ENCODE measurements at regions not wholly inside any gene's neighbourhood (a gene's known extent, or its start where the extent isn't known, plus 50 kb on each side); places are given as distances from the start of the nearest gene placed in this dataset.

- H3K36me3 Mint-ChIP-seq (ENCODE audit: low read depth): no peaks in the 10 kb centered on the region
- H3K27me3 Mint-ChIP-seq (ENCODE audit: low read depth, poor library complexity): peaks cover 34% of the 10 kb centered on the region
- no peak overlapping the region for H3K27ac Mint-ChIP-seq
- peaks cover 21% of the 10 kb centered on the region for H3K4me1 Mint-ChIP-seq
- DNase-seq: no peak
- TF ChIP-seq, protein P1, sequence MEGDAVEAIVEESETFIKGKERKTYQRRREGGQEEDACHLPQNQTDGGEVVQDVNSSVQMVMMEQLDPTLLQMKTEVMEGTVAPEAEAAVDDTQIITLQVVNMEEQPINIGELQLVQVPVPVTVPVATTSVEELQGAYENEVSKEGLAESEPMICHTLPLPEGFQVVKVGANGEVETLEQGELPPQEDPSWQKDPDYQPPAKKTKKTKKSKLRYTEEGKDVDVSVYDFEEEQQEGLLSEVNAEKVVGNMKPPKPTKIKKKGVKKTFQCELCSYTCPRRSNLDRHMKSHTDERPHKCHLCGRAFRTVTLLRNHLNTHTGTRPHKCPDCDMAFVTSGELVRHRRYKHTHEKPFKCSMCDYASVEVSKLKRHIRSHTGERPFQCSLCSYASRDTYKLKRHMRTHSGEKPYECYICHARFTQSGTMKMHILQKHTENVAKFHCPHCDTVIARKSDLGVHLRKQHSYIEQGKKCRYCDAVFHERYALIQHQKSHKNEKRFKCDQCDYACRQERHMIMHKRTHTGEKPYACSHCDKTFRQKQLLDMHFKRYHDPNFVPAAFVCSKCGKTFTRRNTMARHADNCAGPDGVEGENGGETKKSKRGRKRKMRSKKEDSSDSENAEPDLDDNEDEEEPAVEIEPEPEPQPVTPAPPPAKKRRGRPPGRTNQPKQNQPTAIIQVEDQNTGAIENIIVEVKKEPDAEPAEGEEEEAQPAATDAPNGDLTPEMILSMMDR (IDR thresholded peaks at IDR 0.05): no peak
- H3K4me3 Mint-ChIP-seq: no peak overlapping the region
- peaks cover 14% of the 10 kb centered on the region for H3K9me3 Mint-ChIP-seq
Measured at GRCh38 chr10:71058308-71058707, 154.1 kb upstream of the UNC5B start.

DNA sequence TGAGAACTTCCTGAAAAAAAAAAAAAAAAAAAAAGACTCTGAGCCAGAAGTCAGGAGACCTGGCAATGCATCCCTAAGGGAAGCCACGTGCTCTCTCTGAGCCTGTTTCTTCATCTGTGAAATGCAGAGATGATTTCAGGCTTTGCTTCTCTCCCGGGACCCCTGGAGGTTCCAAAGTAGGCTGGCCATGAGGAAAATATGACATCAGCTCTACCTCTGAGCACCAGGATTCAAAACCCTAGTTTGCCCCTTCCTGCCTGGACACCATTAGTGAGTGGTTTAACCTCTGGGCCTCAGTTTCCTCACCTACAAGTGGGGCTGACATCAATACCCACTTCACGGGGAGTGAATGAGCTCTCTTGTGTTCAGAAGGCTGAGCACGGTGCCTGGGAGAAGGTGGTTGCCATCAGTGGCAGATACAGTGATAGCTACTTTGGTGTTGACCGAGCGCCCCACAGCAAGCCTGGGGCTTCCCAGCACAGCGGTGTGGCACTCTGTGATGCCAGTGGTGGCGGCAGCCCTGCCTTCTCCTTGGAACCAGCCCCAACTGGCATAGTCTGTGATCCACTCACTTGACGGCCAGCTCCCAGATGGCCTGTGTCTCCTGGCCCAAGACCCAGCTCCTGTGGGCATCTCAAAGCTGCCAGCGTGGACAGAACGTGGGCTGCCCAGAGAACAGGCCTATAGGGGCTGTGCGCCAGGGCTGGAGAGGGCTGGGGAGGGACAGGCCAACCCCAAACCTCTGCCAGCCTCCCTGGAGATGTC, 153.1 kb upstream of the UNC5B start:
- Mint-ChIP-seq H3K4me3 (no peak overlapping the region), H3K9me3 (peaks cover 11% of the 10 kb centered on the region), H3K27ac (no peak overlapping the region), H3K27me3 (ENCODE audit: low read depth, poor library complexity) (peaks cover 26% of the 10 kb centered on the region), H3K4me1 (peaks cover 30% of the 10 kb centered on the region), H3K36me3 (ENCODE audit: low read depth) (no peaks in the 10 kb centered on the region)
- DNase-seq: no peak
- TF ChIP-seq, protein P1 (IDR thresholded peaks at IDR 0.05): no peak

GRCh38 chr10:71059943-71060342, 152.4 kb upstream of the UNC5B start:
- no peak overlapping the region for H3K4me3 Mint-ChIP-seq
- TF ChIP-seq, protein P1 (IDR thresholded peaks at IDR 0.05): no peak
- H3K4me1 Mint-ChIP-seq: peaks cover 37% of the 10 kb centered on the region
- no peaks in the 10 kb centered on the region for H3K36me3 Mint-ChIP-seq (ENCODE audit: low read depth)
- peaks cover 4% of the 10 kb centered on the region for H3K9me3 Mint-ChIP-seq
- peaks cover 19% of the 10 kb centered on the region for H3K27me3 Mint-ChIP-seq (ENCODE audit: low read depth, poor library complexity)
- no peak overlapping the region for H3K27ac Mint-ChIP-seq
- no peak for DNase-seq

GRCh38 chr10:71060476-71061426, 151.6 kb upstream of the UNC5B start:
- TF ChIP-seq, protein P1 (IDR thresholded peaks at IDR 0.05): no peak
- Mint-ChIP-seq H3K36me3 (ENCODE audit: low read depth) (no peaks in the 10 kb centered on the region), H3K9me3 (peaks cover 4% of the 10 kb centered on the region), H3K4me3 (no peak overlapping the region), H3K4me1 (peaks cover 38% of the 10 kb centered on the region), H3K27me3 (ENCODE audit: low read depth, poor library complexity) (peaks cover 16% of the 10 kb centered on the region), H3K27ac (no peak overlapping the region)
- no peak for DNase-seq

GRCh38 chr10:71061472-71061871, 150.9 kb upstream of the UNC5B start:
- TF ChIP-seq, protein P1 (IDR thresholded peaks at IDR 0.05): no peak
- Mint-ChIP-seq H3K4me1 (peaks cover 38% of the 10 kb centered on the region), H3K9me3 (peaks cover 4% of the 10 kb centered on the region), H3K27ac (no peak overlapping the region), H3K4me3 (no peak overlapping the region), H3K36me3 (ENCODE audit: low read depth) (no peaks in the 10 kb centered on the region), H3K27me3 (ENCODE audit: low read depth, poor library complexity) (peaks cover 12% of the 10 kb centered on the region)
- DNase-seq: no peak

Measured in nephron progenitor cell (in vitro differentiated cells).